K562 (cell line): ENCODE measurements at regions not wholly inside any gene's neighbourhood (a gene's known extent, or its start where the extent isn't known, plus 50 kb on each side); places are given as distances from the start of the nearest gene placed in this dataset.

ENCODE experiments used
- CEBPB ChIP-seq: fragments of 450-650 bp; IDR thresholded peaks from 2 replicates; pipeline ENCODE4 v1.6.1; 2016; ENCODE audit warnings: missing genetic modification characterization, missing compliant biosample characterization
- CREB1 ChIP-seq, 2 experiments: sonication (generic) in 1 of 2; formaldehyde crosslinking in 1 of 2; IDR thresholded peaks; 2 replicates each; pipeline versions ENCODE4 v1.6.1 to v1.8.0; 2012 to 2022; ENCODE audit warnings: inconsistent platforms in 1 of 2, mild to moderate bottlenecking in 1 of 2, missing genetic modification reagents in 1 of 2, moderate library complexity in 1 of 2
- HCFC1 ChIP-seq: IDR thresholded peaks from 2 replicates; pipeline ENCODE4 v1.6.1; 2012; ENCODE audit warnings: low read depth, low read length, improper control_type of control experiment
- MCM5 ChIP-seq: fragments of 450-650 bp; IDR thresholded peaks from 2 replicates; pipeline ENCODE4 v1.6.1; 2016; ENCODE audit warnings: low read depth
- PREB ChIP-seq: sonication (generic); formaldehyde crosslinking; IDR thresholded peaks from 2 replicates; pipeline ENCODE4 v1.8.1; 2023; ENCODE audit warnings: mild to moderate bottlenecking, missing genetic modification reagents
- TRIM28 ChIP-seq: fragments of 450-650 bp; IDR thresholded peaks from 2 replicates; pipeline ENCODE4 v1.6.1; 2017
- TF ChIP-seq, protein P1 (sequence below), 3 experiments: IDR thresholded peaks in 2 of 3; conservative IDR thresholded peaks in 1 of 3; 2 replicates each; pipeline ENCODE4 v1.5.1; 2011 to 2012; ENCODE audit warnings: low read length in 3 of 3, mild to moderate bottlenecking in 3 of 3, control low read depth in 2 of 3, improper control_type of control experiment in 1 of 3, inconsistent platforms in 1 of 3, low read depth in 1 of 3, mixed read lengths in 1 of 3, moderate library complexity in 1 of 3; ENCODE audit not compliant: insufficient read depth in 2 of 3
- TF ChIP-seq, protein P2 (sequence below): fragments of 250-450 bp; sonication (Bioruptor Pico); IDR thresholded peaks from 2 replicates; pipeline ENCODE4 v1.4.0; 2020; ENCODE audit warnings: mild to moderate bottlenecking, moderate library complexity, borderline replicate concordance
- TF ChIP-seq, protein P3 (sequence below), 2 experiments: IDR thresholded peaks; 2 replicates each; pipeline ENCODE4 v1.6.1; 2011; ENCODE audit warnings: borderline replicate concordance in 1 of 2, control low read depth in 1 of 2, low read depth in 1 of 2, low read length in 1 of 2, mild to moderate bottlenecking in 1 of 2, mixed read lengths in 1 of 2, moderate library complexity in 1 of 2; ENCODE audit not compliant: insufficient read depth in 1 of 2, insufficient read length in 1 of 2, poor library complexity in 1 of 2, severe bottlenecking in 1 of 2; ENCODE audit errors: extremely low read depth in 1 of 2

- TF ChIP-seq, protein P1, sequence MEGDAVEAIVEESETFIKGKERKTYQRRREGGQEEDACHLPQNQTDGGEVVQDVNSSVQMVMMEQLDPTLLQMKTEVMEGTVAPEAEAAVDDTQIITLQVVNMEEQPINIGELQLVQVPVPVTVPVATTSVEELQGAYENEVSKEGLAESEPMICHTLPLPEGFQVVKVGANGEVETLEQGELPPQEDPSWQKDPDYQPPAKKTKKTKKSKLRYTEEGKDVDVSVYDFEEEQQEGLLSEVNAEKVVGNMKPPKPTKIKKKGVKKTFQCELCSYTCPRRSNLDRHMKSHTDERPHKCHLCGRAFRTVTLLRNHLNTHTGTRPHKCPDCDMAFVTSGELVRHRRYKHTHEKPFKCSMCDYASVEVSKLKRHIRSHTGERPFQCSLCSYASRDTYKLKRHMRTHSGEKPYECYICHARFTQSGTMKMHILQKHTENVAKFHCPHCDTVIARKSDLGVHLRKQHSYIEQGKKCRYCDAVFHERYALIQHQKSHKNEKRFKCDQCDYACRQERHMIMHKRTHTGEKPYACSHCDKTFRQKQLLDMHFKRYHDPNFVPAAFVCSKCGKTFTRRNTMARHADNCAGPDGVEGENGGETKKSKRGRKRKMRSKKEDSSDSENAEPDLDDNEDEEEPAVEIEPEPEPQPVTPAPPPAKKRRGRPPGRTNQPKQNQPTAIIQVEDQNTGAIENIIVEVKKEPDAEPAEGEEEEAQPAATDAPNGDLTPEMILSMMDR (IDR thresholded peaks at IDR 0.05 in 2 of 3, conservative IDR thresholded peaks at IDR 0.05 in 1 of 3; ENCODE audit: insufficient read depth in 2 of 3, low read depth in 1 of 3, low read length in 3 of 3), result no peak
- TF ChIP-seq CREB1 (IDR thresholded peaks at IDR 0.05) (no peak), CREB1 (CRISPR knock-in tag; IDR thresholded peaks at IDR 0.05) (no peak), CEBPB (tag) (no peak), HCFC1 (no peak), PREB (CRISPR knock-in tag) (no peak), MCM5 (no peak), TRIM28 (no peak)
- TF ChIP-seq, protein P2, sequence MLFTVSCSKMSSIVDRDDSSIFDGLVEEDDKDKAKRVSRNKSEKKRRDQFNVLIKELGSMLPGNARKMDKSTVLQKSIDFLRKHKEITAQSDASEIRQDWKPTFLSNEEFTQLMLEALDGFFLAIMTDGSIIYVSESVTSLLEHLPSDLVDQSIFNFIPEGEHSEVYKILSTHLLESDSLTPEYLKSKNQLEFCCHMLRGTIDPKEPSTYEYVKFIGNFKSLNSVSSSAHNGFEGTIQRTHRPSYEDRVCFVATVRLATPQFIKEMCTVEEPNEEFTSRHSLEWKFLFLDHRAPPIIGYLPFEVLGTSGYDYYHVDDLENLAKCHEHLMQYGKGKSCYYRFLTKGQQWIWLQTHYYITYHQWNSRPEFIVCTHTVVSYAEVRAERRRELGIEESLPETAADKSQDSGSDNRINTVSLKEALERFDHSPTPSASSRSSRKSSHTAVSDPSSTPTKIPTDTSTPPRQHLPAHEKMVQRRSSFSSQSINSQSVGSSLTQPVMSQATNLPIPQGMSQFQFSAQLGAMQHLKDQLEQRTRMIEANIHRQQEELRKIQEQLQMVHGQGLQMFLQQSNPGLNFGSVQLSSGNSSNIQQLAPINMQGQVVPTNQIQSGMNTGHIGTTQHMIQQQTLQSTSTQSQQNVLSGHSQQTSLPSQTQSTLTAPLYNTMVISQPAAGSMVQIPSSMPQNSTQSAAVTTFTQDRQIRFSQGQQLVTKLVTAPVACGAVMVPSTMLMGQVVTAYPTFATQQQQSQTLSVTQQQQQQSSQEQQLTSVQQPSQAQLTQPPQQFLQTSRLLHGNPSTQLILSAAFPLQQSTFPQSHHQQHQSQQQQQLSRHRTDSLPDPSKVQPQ (CRISPR knock-in tag), result no peak
- TF ChIP-seq, protein P3, sequence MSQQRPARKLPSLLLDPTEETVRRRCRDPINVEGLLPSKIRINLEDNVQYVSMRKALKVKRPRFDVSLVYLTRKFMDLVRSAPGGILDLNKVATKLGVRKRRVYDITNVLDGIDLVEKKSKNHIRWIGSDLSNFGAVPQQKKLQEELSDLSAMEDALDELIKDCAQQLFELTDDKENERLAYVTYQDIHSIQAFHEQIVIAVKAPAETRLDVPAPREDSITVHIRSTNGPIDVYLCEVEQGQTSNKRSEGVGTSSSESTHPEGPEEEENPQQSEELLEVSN (IDR thresholded peaks at IDR 0.05; ENCODE audit: borderline replicate concordance in 1 of 2, extremely low read depth in 1 of 2, insufficient read depth in 1 of 2, insufficient read length in 1 of 2, low read depth in 1 of 2, low read length in 1 of 2, poor library complexity in 1 of 2, severe bottlenecking in 1 of 2), result no peak
These were observed 87.6 kb upstream of the OR13F1 start for GRCh38 chr9:104416470-104416869.
